BJ (cell line): ENCODE measurements at regions not wholly inside any gene's neighbourhood (a gene's known extent, or its start where the extent isn't known, plus 50 kb on each side); places are given as distances from the start of the nearest gene placed in this dataset.
"Not testable (repeated sequence)": the region's sequence is repeated elsewhere in the genome, so short reads cannot be mapped to it uniquely, and the experiment has no call there.

Experiments
- CTCF ChIA-PET: fragments of 350-600 bp; formaldehyde crosslinking; extraction: SDS; loops from one replicate; lab custom pipeline; 2021; ENCODE audit warnings: antibody characterized with exemption, inconsistent platforms; lab: Yijun Ruan, JAX
- POLR2A ChIA-PET: fragments of 300-600 bp; sonication (Branson Sonifier 250); formaldehyde crosslinking; extraction: SDS; loops from one replicate; lab custom pipeline; 2021; ENCODE audit warnings: antibody characterized with exemption; lab: Charles Lee
- DNase-seq: peaks from one replicate; pipeline ENCODE4 v3.0.0-alpha.2; 2011; ENCODE audit warnings: low read depth
- H3K27me3 ChIP-seq: 2 replicates; pipeline ENCODE4 v1.6.0; 2011; ENCODE audit warnings: low read length; ENCODE audit not compliant: control insufficient read depth, insufficient read depth
- H3K36me3 ChIP-seq: 2 replicates; pipeline ENCODE4 v1.5.1; 2011; ENCODE audit warnings: low read length; ENCODE audit not compliant: control insufficient read depth, insufficient read depth
- H3K4me3 ChIP-seq: 2 replicates; pipeline ENCODE4 v1.5.1; 2011; ENCODE audit warnings: low read depth, mild to moderate bottlenecking, control low read depth, low read length
- TF ChIP-seq, protein P1 (sequence below): IDR thresholded peaks from 2 replicates; pipeline ENCODE4 v1.5.1; 2011; ENCODE audit warnings: low read depth, mild to moderate bottlenecking, control low read depth, inconsistent platforms, low read length, moderate library complexity; ENCODE audit not compliant: insufficient read depth

DNA sequence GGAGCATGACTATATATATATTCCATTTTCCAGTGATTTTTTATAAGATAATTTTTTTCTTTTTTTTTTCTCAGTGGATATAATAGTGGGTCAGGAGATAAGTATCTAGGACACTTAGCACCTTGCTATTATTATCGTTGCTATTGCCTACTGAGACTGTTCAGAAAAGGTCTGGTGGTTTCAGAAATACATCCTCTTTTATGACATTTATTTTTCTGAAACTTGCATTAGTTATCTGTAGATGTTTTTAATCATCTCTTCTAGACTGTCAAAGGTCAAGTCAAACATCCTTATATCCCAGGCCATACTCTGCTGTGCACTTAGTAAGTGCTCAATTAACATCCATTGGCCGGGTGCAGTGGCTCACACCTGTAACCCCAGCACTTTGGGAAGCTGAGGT, 72.9 kb upstream of the MED14 start:
- POLR2A ChIA-PET, result no interaction called here
- H3K36me3 ChIP-seq, result no peaks in the 10 kb centered on the region
- no peak overlapping the region for H3K4me3 ChIP-seq
- TF ChIP-seq, protein P1, sequence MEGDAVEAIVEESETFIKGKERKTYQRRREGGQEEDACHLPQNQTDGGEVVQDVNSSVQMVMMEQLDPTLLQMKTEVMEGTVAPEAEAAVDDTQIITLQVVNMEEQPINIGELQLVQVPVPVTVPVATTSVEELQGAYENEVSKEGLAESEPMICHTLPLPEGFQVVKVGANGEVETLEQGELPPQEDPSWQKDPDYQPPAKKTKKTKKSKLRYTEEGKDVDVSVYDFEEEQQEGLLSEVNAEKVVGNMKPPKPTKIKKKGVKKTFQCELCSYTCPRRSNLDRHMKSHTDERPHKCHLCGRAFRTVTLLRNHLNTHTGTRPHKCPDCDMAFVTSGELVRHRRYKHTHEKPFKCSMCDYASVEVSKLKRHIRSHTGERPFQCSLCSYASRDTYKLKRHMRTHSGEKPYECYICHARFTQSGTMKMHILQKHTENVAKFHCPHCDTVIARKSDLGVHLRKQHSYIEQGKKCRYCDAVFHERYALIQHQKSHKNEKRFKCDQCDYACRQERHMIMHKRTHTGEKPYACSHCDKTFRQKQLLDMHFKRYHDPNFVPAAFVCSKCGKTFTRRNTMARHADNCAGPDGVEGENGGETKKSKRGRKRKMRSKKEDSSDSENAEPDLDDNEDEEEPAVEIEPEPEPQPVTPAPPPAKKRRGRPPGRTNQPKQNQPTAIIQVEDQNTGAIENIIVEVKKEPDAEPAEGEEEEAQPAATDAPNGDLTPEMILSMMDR, result no peak
- DNase-seq, result no peak
- CTCF ChIA-PET, result no interaction called here
- no peaks in the 10 kb centered on the region for H3K27me3 ChIP-seq

- no peak overlapping the region for H3K4me3 ChIP-seq
- ChIA-PET CTCF (no interaction called here), POLR2A (no interaction called here)
- TF ChIP-seq, protein P1, result no peak
- H3K36me3 ChIP-seq, result no peaks in the 10 kb centered on the region
- no peak for DNase-seq
- H3K27me3 ChIP-seq, result no peaks in the 10 kb centered on the region
Observed at GRCh38 chrX:40809210-40809609, 73.9 kb upstream of the MED14 start.

DNA sequence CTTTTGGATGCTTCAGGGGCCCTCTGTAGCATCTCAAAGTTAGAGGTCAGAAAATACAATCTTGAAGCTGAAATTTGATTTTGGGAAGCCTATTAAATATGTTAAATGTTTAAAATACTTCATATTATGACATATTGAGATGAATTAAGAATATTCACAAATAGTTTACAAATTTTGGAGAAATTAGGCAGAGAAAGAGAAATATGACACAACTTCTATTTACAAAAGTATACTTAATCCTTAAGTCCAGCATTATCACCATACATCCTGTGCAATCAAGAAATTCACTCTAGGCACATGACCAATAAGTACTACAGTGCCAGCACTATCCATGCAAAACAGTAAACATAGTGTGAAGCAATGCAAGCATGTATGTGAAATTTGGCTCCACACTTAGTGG, 79.7 kb upstream of the MED14 start:
- H3K4me3 ChIP-seq, POLR2A ChIA-PET, CTCF ChIA-PET, H3K36me3 ChIP-seq, DNase-seq, H3K27me3 ChIP-seq: not testable (repeated sequence)

DNA sequence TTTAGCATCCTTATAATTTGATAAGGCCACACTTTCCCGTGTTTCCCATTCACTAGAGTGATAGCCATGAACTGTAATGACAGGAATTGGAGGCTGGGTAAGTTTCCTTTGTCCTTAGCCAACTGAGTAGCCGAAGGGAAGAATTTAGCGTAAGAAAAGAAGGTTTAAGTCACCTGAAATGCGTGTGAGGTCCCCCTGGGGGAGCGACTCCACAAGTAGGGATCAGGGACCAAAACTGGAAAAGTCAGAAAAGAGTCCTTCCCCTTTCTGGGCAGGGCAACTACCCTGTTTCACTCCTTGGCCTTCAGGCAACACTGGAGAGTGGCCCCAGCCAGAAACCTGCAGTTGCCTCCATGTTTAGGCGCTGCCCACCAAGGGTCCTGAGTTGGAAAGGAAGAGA, 81.6 kb upstream of the MED14 start:
- CTCF ChIA-PET, result no interaction called here

GRCh38 chrX:40818236-40818635, 82.9 kb upstream of the MED14 start:
- DNase-seq, result no peak
- Histone ChIP-seq H3K36me3 (no peaks in the 10 kb centered on the region), H3K4me3 (no peak overlapping the region), H3K27me3 (no peaks in the 10 kb centered on the region)
- CTCF ChIA-PET, result no interaction called here
- POLR2A ChIA-PET, result no interaction called here
- TF ChIP-seq, protein P1, result no peak

More for the DNA sequence above, 81.6 kb upstream of the MED14 start:
- TF ChIP-seq, protein P1, result no peak
- no peak overlapping the region for H3K4me3 ChIP-seq
- DNase-seq, result no peak
- no peaks in the 10 kb centered on the region for H3K27me3 ChIP-seq
- POLR2A ChIA-PET, result no interaction called here
- no peaks in the 10 kb centered on the region for H3K36me3 ChIP-seq

GRCh38 chrX:40821780-40822179, 86.4 kb upstream of the MED14 start:
- POLR2A ChIA-PET, result no interaction called here
- DNase-seq, result no peak
- no peaks in the 10 kb centered on the region for H3K27me3 ChIP-seq
- CTCF ChIA-PET, result no interaction called here
- TF ChIP-seq, protein P1, result no peak
- H3K36me3 ChIP-seq, result no peaks in the 10 kb centered on the region
- no peak overlapping the region for H3K4me3 ChIP-seq
